ENCODE measurements at regions not wholly inside any gene's neighbourhood (a gene's known extent, or its start where the extent isn't known, plus 50 kb on each side); places are given as distances from the start of the nearest gene placed in this dataset.

GRCh38 chr6:105769987-105770386, 316.1 kb upstream of the PRDM1 start:
- H3K27ac ChIP-seq (ENCODE audit: extremely low read depth, low read depth, low read length), result no peak overlapping the region
- TF ChIP-seq AEBP2 (tag by site-specific recombination; IDR thresholded peaks at IDR 0.05; ENCODE audit: borderline replicate concordance) (no peak), ZNF121 (tag by site-specific recombination; IDR thresholded peaks at IDR 0.05) (no peak), ZNF148 (tag by site-specific recombination; IDR thresholded peaks at IDR 0.05; ENCODE audit: borderline replicate concordance) (no peak)
- TF ChIP-seq, protein P1, sequence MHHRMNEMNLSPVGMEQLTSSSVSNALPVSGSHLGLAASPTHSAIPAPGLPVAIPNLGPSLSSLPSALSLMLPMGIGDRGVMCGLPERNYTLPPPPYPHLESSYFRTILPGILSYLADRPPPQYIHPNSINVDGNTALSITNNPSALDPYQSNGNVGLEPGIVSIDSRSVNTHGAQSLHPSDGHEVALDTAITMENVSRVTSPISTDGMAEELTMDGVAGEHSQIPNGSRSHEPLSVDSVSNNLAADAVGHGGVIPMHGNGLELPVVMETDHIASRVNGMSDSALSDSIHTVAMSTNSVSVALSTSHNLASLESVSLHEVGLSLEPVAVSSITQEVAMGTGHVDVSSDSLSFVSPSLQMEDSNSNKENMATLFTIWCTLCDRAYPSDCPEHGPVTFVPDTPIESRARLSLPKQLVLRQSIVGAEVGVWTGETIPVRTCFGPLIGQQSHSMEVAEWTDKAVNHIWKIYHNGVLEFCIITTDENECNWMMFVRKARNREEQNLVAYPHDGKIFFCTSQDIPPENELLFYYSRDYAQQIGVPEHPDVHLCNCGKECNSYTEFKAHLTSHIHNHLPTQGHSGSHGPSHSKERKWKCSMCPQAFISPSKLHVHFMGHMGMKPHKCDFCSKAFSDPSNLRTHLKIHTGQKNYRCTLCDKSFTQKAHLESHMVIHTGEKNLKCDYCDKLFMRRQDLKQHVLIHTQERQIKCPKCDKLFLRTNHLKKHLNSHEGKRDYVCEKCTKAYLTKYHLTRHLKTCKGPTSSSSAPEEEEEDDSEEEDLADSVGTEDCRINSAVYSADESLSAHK (tag by site-specific recombination; IDR thresholded peaks at IDR 0.05), result peak; percentile 26; the same call in 1 of the 2 replicates
- TF ChIP-seq, protein P2, sequence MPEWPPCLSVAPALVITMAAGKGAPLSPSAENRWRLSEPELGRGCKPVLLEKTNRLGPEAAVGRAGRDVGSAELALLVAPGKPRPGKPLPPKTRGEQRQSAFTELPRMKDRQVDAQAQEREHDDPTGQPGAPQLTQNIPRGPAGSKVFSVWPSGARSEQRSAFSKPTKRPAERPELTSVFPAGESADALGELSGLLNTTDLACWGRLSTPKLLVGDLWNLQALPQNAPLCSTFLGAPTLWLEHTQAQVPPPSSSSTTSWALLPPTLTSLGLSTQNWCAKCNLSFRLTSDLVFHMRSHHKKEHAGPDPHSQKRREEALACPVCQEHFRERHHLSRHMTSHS (tag by site-specific recombination; IDR thresholded peaks at IDR 0.05), result no peak
- H3K36me3 ChIP-seq (ENCODE audit: control insufficient read depth in 2 of 2, insufficient read depth in 1 of 2, low read length in 2 of 2), result no peaks in the 10 kb centered on the region
- CTCF ChIA-PET, result no interaction called here
- H3K4me1 ChIP-seq (ENCODE audit: control insufficient read depth, insufficient read depth, low read length), result no peaks in the 10 kb centered on the region
- POLR2A ChIA-PET, result no interaction called here
- no peaks in the 10 kb centered on the region for H3K9me3 ChIP-seq (ENCODE audit: control insufficient read depth, insufficient read depth, low read depth, low read length)
- H3K4me3 ChIP-seq (ENCODE audit: low read depth, low read length), result no peak overlapping the region

GRCh38 chr6:105769197-105769596, 316.9 kb upstream of the PRDM1 start:
- no peak overlapping the region for H3K4me3 ChIP-seq (ENCODE audit: low read depth, low read length)
- no peak for TF ChIP-seq ZNF292 (tag by site-specific recombination; IDR thresholded peaks at IDR 0.05; ENCODE audit: borderline replicate concordance, low read depth)
- no peak for TF ChIP-seq ZNF580 (tag by site-specific recombination; IDR thresholded peaks at IDR 0.05)
- no peak for TF ChIP-seq REPIN1 (tag by site-specific recombination; IDR thresholded peaks at IDR 0.05; ENCODE audit: low read depth)
- TF ChIP-seq ZNF416 (tag by site-specific recombination; IDR thresholded peaks at IDR 0.05), result no peak
- TF ChIP-seq, protein P3, sequence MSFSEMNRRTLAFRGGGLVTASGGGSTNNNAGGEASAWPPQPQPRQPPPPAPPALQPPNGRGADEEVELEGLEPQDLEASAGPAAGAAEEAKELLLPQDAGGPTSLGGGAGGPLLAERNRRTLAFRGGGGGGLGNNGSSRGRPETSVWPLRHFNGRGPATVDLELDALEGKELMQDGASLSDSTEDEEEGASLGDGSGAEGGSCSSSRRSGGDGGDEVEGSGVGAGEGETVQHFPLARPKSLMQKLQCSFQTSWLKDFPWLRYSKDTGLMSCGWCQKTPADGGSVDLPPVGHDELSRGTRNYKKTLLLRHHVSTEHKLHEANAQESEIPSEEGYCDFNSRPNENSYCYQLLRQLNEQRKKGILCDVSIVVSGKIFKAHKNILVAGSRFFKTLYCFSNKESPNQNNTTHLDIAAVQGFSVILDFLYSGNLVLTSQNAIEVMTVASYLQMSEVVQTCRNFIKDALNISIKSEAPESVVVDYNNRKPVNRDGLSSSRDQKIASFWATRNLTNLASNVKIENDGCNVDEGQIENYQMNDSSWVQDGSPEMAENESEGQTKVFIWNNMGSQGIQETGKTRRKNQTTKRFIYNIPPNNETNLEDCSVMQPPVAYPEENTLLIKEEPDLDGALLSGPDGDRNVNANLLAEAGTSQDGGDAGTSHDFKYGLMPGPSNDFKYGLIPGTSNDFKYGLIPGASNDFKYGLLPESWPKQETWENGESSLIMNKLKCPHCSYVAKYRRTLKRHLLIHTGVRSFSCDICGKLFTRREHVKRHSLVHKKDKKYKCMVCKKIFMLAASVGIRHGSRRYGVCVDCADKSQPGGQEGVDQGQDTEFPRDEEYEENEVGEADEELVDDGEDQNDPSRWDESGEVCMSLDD (tag by site-specific recombination; IDR thresholded peaks at IDR 0.05), result no peak
- TF ChIP-seq ZNF544 (tag by site-specific recombination; IDR thresholded peaks at IDR 0.05), result no peak
- no peak for TF ChIP-seq ZNF585B (tag by site-specific recombination; IDR thresholded peaks at IDR 0.05)
- no peak overlapping the region for H3K27ac ChIP-seq (ENCODE audit: extremely low read depth, low read depth, low read length)
- no peaks in the 10 kb centered on the region for H3K4me1 ChIP-seq (ENCODE audit: control insufficient read depth, insufficient read depth, low read length)
- H3K9me3 ChIP-seq (ENCODE audit: control insufficient read depth, insufficient read depth, low read depth, low read length), result no peaks in the 10 kb centered on the region
- ChIA-PET POLR2A (interaction anchor here (0.6 kb wide), 1 partner anchor 326 kb away, joined by 3 read pairs; no protein-coding TSS in a partner anchor), CTCF (no interaction called here)
- no peaks in the 10 kb centered on the region for H3K36me3 ChIP-seq (ENCODE audit: control insufficient read depth in 2 of 2, insufficient read depth in 1 of 2, low read length in 2 of 2)
